GM19238 (cell line): ENCODE measurements at regions not wholly inside any gene's neighbourhood (a gene's known extent, or its start where the extent isn't known, plus 50 kb on each side); places are given as distances from the start of the nearest gene placed in this dataset.
A peak's percentile ranks its signal among the peaks of the same experiment; 100 is the strongest.

Experiments
- DNase-seq: peaks from one replicate; pipeline ENCODE4 v3.0.0; 2011; ENCODE audit warnings: low spot score; ENCODE audit not compliant: insufficient read length

GRCh38 chr2:203789618-203790017 lies 78.0 kb upstream of the CTLA4 start:
- DNase-seq = no peak

DNA sequence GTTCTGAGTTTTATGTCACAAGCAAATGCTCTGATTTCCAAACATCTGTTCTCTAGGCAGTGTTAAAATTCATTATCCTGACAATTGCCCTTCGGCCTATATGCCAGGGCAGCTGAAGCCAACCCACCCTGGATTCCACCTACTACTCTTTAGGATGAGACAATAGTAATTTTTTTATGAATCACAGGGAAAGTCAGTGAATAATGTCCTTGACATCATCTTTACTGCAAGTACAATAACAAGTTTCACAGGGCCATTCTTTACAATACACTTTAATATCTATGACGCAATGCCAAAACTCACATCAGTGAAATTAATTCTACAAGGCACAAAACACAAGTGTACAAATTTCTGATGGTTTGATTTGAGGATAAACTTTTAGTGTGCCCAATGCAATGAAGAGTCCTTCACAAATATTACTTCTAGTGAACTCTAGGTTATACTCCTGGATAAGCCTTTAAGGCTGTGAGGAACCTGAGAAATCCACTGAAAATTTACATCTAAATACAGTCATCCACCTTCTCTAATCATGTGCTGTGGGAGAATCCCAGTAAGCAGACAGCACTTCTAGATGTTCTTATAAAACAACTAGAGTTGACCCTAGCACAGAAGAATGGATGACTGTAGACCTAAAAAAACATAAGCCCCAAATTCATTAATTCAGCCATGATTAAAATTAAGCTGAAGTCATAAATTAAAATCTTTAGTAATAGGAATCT lies 77.3 kb upstream of the CTLA4 start:
- no peak for DNase-seq

GRCh38 chr2:203796248-203797010 lies 71.1 kb upstream of the CTLA4 start:
- no peak for DNase-seq

DNA sequence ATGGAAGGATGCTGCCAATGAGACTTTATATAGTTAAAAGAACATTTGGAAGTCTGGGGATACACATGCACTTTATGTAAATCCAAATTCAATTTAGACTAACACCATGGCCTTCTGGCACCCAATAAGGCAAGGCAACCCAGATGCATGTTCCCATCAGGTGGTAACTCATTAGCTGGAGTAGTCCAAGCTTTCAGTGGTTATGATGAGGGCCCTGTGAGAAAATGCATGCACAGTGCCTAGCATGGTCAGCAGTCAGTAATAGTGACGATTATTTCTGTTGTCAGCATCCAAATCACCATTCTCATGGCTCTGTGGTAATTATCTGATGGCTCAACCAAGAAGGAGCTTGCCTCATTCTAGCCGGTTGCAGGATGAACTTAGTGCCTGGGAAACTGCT lies 70.3 kb upstream of the CTLA4 start:
- no peak for DNase-seq

DNA sequence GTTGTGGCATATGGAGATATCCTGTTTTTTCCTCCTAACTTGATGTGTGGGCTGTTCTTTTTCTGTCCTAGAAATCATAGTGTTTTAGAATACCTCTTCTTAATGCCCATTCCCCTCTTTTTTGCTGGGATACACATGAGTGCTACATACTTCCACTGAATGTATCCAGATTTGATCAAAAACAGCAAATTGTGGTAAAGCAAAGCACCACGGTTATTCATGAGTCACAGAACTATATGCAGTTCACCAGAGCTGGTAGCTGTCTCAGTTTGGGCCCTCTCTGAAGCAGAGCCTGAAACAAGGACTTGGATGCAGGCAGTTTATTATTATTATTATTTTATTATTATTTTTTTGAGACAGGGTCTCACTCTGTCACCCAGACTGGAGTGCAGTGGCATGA lies 69.9 kb upstream of the CTLA4 start:
- no peak for DNase-seq

DNA sequence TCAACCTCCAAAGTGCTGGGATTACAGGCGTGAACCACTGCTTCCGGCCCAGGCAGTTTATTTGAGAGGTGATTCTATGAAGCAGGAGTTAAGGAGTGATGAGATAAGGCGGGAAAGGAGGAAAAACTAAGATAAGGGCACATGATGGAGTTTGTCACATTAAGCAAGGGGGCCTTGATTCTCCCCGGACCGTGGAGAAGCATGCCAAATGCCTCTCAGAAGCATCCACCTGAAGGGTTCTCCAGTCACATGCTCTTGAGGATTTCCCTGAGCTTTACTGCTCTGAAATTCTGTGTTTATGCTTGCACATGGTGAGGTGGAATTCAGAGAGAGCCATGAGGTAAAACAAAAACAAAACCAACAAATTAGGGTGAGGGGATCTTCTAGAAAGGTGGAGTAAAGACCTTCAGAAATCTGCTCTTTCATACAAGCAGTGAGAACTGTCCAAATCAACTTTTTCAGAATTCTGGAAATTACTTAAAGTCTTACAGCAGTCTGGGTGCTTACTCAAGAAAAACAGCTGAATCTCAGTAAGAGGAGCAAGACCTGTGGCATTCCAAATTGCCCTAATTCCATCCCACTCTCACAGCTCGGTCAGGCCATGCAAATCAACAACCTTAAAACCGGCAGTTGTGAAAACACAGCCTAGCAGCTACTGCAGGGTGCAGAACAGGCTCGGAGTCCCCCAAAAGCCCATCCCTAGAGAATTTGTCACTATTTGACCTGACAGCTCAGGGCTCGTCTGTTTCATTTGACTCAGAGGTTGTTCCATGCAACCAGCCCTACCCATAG lies 69.1 kb upstream of the CTLA4 start:
- DNase-seq = no peak

DNA sequence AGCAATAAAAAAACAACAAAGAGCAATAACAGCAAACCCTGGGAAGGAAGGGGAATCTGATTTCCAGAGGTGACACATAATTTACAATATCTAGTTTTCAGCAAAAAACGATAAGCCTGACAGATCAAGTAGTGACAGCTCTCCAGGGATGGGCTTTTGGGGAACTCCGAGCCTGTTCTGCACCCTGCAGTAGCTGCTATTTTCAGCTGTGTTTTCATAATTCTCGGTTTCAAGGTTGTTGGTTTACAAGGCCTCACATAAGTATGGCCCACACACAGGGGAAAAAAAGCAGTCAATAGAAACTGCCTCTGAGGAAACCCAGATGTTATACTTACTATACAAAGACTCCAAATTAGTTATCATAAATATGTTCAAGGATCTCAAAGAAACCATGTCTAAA lies 67.7 kb upstream of the CTLA4 start:
- DNase-seq = peak; percentile 16

DNA sequence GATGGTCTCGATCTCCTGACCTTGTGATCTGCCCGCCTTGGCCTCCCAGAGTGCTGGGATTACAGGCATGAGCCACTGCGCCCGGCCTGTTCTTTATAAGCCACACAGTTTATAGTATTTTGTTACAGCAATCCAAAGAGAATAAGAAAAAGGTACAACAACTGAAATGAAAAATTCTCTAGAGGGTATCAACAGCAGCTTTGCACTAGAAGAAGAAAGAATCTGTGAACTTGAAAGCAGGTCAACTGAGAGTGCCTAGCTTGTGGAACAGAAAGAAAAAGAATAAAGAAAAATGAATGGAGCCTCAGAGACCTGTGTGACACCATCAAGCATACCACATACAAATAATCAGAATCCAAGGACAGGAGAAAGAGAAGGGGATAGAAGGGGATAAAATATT lies 66.8 kb upstream of the CTLA4 start:
- no peak for DNase-seq

- DNase-seq = no peak
Measured at GRCh38 chr2:203802342-203803052, 65.1 kb upstream of the CTLA4 start.

DNA sequence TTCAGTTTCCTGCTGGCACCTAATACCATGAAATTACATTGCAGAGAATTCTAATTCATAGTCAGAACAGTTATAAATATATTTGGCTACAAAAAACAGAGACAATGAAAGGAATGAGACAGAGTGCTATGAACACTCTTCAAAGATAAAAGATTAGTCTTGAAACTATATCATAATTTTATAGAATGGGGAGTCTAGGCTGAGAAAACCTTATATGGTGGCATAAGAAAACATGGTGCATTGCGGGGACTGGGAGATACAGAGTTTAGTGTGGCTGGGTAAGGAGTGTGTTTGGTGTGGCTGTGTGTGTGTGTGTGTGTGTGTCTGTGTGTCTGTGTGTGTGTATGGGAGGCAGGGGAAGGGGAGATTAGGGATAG lies 64.5 kb upstream of the CTLA4 start:
- no peak for DNase-seq

- no peak for DNase-seq
Measured at GRCh38 chr2:203804070-203804469, 63.5 kb upstream of the CTLA4 start.

GRCh38 chr2:203804764-203805485 lies 62.6 kb upstream of the CTLA4 start:
- DNase-seq = no peak

GRCh38 chr2:203805486-203805838 lies 62.1 kb upstream of the CTLA4 start:
- DNase-seq = no peak

DNA sequence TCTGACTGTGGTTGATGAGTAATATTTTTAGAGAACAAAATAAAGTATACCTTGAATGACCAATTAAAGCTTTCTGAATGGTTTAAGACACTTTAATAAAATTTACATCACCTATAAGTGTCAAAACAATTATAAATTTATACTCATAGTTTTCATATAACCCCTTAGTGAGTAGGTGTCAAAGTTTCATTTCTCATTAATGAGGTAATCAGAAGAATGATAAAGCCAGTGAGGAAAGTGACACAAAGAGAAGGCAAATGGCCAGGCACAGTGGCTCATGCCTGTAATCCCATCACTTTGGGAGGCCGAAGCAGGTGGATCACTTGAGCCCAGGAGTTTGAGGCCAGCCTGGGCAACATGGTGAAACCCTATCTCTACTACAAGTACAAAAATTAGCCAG lies 60.8 kb upstream of the CTLA4 start:
- no peak for DNase-seq

- DNase-seq = no peak
Measured at GRCh38 chr2:203808046-203808750, 59.4 kb upstream of the CTLA4 start.

GRCh38 chr2:203809084-203809521 lies 58.5 kb upstream of the CTLA4 start:
- no peak for DNase-seq

- DNase-seq = no peak
Measured at GRCh38 chr2:203809991-203810510, 57.5 kb upstream of the CTLA4 start.

DNA sequence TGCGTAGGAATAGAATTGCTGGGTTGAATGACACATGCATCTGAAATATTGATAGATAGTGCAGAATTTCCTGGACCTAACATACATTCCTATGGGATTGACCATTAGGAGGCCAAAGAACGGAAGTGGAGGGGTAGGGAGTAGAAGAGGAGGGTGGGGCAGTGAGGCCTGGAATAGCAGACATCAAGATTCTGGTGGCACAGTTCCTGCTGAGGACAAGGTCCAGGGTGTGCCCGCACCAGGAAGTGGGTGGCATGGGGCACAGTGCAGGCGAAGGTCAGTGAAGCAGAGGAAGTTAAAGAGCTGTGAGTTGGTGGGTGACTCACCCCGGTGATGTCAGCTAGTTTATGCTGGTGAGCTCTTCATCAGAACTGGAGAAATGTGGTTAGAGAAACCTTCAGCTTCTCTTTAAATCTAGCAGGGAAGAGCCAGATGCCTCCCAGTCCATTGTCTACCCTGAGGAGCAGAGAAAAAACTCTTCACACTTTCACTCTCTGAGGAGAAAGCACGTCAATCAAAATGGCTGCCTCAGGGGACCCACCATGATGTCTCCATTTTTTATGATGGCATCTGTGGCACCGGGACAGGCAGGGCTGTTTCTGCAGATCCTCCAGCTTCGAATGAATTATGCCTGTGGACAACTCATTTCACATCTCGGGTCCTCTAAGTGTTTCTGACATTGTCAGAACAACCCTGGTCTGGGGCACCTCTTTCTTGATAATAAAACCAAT lies 55.9 kb upstream of the CTLA4 start:
- no peak for DNase-seq
